Uterus (tissue), 3 donors: ENCODE measurements at regions not wholly inside any gene's neighbourhood (a gene's known extent, or its start where the extent isn't known, plus 50 kb on each side); places are given as distances from the start of the nearest gene placed in this dataset.

Experiments
- DNase-seq, 2 donors: peaks; one replicate each; pipeline ENCODE4 v3.0.0-alpha.2; 2019 to 2020
- H3K27ac ChIP-seq, 2 donors: fragments of 200-600 bp; sonication (generic); 1 replicate in 1 of 2; 2 replicates in 1 of 2; pipeline ENCODE4 v1.5.1; 2016 to 2018
- H3K27me3 ChIP-seq, 2 donors: fragments of 200-600 bp; sonication (generic); one replicate each; pipeline ENCODE4 v1.5.1; 2018 to 2019; ENCODE audit warnings: control low read depth in 1 of 2
- H3K36me3 ChIP-seq, 2 donors: fragments of 200-600 bp; sonication (generic); one replicate each; pipeline ENCODE4 v1.5.1; 2019; ENCODE audit warnings: control low read depth in 1 of 2
- H3K4me1 ChIP-seq, 2 donors: fragments of 200-600 bp; sonication (generic); one replicate each; pipeline ENCODE4 v1.5.1; 2018 to 2019; ENCODE audit warnings: control low read depth in 1 of 2
- H3K4me3 ChIP-seq, 2 donors: fragments of 200-600 bp; sonication (generic); 1 replicate in 1 of 2; 2 replicates in 1 of 2; pipeline ENCODE4 v1.5.1; 2018 to 2019; ENCODE audit warnings: mild to moderate bottlenecking in 1 of 2
- H3K9me3 ChIP-seq, 2 donors: fragments of 200-600 bp; sonication (generic); one replicate each; pipeline ENCODE4 v1.5.1; 2019; ENCODE audit warnings: control low read depth in 1 of 2
- CTCF ChIP-seq, 4 experiments: fragments of 200-600 bp in 2 of 4; fragments of 450-650 bp in 2 of 4; sonication (generic) in 2 of 4; IDR thresholded peaks; one replicate each; pipeline ENCODE4 v1.5.1; 2016 to 2019; ENCODE audit warnings: antibody characterized with exemption in 4 of 4, mild to moderate bottlenecking in 2 of 4, moderate library complexity in 1 of 4
- POLR2A ChIP-seq, 2 donors: fragments of 450-650 bp; IDR thresholded peaks; one replicate each; pipeline ENCODE4 v1.6.1; 2016; ENCODE audit warnings: antibody characterized with exemption in 2 of 2, mild to moderate bottlenecking in 1 of 2, moderate library complexity in 1 of 2
- intact Hi-C: fragments of 100-400 bp; cut with DNase I; formaldehyde crosslinking; loops from one replicate; pipeline ENCODE4 v1.15.1; 2023; ENCODE audit warnings: low total_unique reads
- donor health status: DM: yes; HTN: yes; CAD: no.

GRCh38 chr4:119728692-119729593 is 100.3 kb upstream of the PDE5A start:
- Histone ChIP-seq H3K4me3 (no peak overlapping the region), H3K36me3 (no peaks in the 10 kb centered on the region), H3K27me3 (no peaks in the 10 kb centered on the region), H3K27ac (no peak overlapping the region), H3K9me3 (no peaks in the 10 kb centered on the region), H3K4me1 (no peaks in the 10 kb centered on the region)
- DNase-seq, result no peak
- TF ChIP-seq POLR2A (IDR thresholded peaks at IDR 0.05) (no peak), CTCF (IDR thresholded peaks at IDR 0.05) (no peak)
- intact Hi-C loops, result no loop called here

- no peak for DNase-seq
- H3K36me3 ChIP-seq, result no peaks in the 10 kb centered on the region
- no peaks in the 10 kb centered on the region for H3K27me3 ChIP-seq
- intact Hi-C loops, result no loop called here
- H3K27ac ChIP-seq, result no peak overlapping the region
- no peaks in the 10 kb centered on the region for H3K9me3 ChIP-seq
- no peak for TF ChIP-seq CTCF (IDR thresholded peaks at IDR 0.05)
- no peak for TF ChIP-seq POLR2A (IDR thresholded peaks at IDR 0.05)
- H3K4me1 ChIP-seq, result no peaks in the 10 kb centered on the region
- H3K4me3 ChIP-seq, result no peak overlapping the region
These were observed 99.6 kb upstream of the PDE5A start for GRCh38 chr4:119728185-119728584.

GRCh38 chr4:119726505-119726904 is 97.9 kb upstream of the PDE5A start:
- Histone ChIP-seq H3K27ac (no peak overlapping the region), H3K4me3 (no peak overlapping the region), H3K36me3 (no peaks in the 10 kb centered on the region), H3K27me3 (no peaks in the 10 kb centered on the region), H3K9me3 (no peaks in the 10 kb centered on the region), H3K4me1 (no peaks in the 10 kb centered on the region)
- intact Hi-C loops, result no loop called here
- TF ChIP-seq POLR2A (IDR thresholded peaks at IDR 0.05) (no peak), CTCF (IDR thresholded peaks at IDR 0.05) (no peak)
- no peak for DNase-seq

GRCh38 chr4:119725688-119726330 is 97.2 kb upstream of the PDE5A start:
- Histone ChIP-seq H3K4me3 (no peak overlapping the region), H3K4me1 (no peaks in the 10 kb centered on the region), H3K36me3 (no peaks in the 10 kb centered on the region), H3K27ac (no peak overlapping the region), H3K27me3 (no peaks in the 10 kb centered on the region), H3K9me3 (no peaks in the 10 kb centered on the region)
- intact Hi-C loops, result no loop called here
- DNase-seq, result no peak
- TF ChIP-seq POLR2A (IDR thresholded peaks at IDR 0.05) (no peak), CTCF (IDR thresholded peaks at IDR 0.05) (no peak)

- TF ChIP-seq CTCF (IDR thresholded peaks at IDR 0.05), result no peak
- TF ChIP-seq POLR2A (IDR thresholded peaks at IDR 0.05), result no peak
- no peak for DNase-seq
- H3K36me3 ChIP-seq, result no peaks in the 10 kb centered on the region
- H3K4me1 ChIP-seq, result no peaks in the 10 kb centered on the region
- intact Hi-C loops, result no loop called here
- no peaks in the 10 kb centered on the region for H3K9me3 ChIP-seq
- H3K27ac ChIP-seq, result no peak overlapping the region
- no peaks in the 10 kb centered on the region for H3K27me3 ChIP-seq
- no peak overlapping the region for H3K4me3 ChIP-seq
These were observed 96.4 kb upstream of the PDE5A start for GRCh38 chr4:119725011-119725410.
